Brain pericyte (primary cell): ENCODE measurements at regions not wholly inside any gene's neighbourhood (a gene's known extent, or its start where the extent isn't known, plus 50 kb on each side); places are given as distances from the start of the nearest gene placed in this dataset.

ENCODE experiments used
- DNase-seq: peaks from one replicate; pipeline ENCODE4 v3.0.0-alpha.2; 2012; ENCODE audit warnings: low read depth, low spot score

DNA sequence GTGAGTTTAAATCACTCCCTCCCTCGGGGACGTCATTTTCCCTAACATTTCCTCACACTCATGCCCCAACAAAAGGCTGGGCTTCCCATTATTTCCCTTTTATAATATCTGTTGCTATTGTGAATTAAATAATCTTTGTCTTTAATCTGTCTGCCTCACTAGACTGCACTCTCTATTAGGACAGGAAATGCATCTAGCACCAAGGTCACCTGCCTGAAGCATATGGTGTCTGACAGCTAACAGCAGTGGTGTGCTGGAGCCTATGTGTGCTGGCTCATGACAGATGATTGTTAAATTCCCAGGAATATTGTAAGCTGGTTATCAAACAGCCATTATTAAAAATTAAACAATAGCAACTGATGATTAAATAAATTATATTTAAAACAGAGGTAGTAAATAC lies 237.0 kb upstream of the CEP162 start:
- no peak for DNase-seq

- DNase-seq = no peak
These were observed 235.3 kb upstream of the CEP162 start for GRCh38 chr6:84462698-84463097.

GRCh38 chr6:84461461-84461860 lies 234.0 kb upstream of the CEP162 start:
- no peak for DNase-seq

DNA sequence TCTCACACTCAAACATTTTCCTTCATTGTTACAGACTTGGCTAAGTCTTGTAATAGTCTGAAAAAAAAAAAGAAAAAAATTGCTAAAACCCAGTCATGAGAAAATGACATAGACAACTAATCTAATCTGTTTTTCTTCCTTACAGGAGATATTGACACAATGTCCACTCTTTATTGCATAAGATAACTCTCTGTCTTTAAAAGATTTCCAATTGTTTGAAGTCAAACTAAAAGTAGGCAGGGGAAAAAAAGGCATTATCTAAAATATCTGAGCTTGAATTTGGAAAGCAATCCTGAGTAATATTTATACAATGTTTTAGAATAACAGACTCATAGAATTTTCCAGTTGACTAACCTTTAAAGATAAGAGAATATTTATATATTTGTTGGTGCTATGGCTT lies 233.0 kb upstream of the CEP162 start:
- no peak for DNase-seq

- DNase-seq = no peak
These were observed 232.0 kb upstream of the CEP162 start for GRCh38 chr6:84459401-84459800.

GRCh38 chr6:84458271-84458670 lies 230.8 kb upstream of the CEP162 start:
- no peak for DNase-seq

DNA sequence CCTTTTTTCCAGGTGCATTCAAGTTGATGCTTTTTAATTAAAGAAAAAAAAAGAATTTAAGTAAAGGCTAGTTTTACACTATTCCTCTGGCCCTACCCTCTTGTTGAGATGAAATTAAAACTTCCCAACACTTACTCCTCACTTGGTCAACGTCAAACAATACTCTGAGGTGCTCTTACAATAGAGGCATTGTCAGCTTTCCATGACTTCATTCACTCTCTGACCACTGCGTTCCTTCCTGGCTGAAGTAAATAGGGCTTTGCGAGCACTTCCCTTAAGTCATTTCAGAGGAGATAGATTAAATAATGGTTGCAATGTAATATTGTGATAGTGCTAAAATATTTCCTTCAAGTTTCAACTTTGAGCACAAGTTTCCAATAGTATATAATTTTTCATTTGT lies 229.8 kb upstream of the CEP162 start:
- DNase-seq = no peak

- DNase-seq = no peak
These were observed 229.4 kb upstream of the CEP162 start for GRCh38 chr6:84456803-84457202.

- DNase-seq = no peak
These were observed 228.1 kb upstream of the CEP162 start for GRCh38 chr6:84455511-84456029.

DNA sequence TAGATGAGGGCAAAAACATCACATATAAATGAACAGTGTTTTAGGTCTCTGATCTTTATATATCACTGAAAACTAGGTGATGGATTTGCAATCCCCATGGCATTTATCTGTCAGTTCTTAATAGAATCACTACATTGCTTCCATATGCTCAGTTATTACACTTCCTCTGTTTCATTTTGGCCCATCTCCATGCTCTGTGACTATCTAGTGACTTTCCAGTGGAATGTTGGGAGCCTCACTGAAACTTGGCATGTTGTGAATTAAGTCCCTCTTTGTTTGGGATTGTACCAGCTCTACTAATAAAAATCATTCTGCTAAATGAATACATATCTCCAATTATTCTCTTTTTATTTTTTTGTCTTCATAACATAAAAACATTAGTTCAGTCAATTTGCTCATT lies 226.1 kb upstream of the CEP162 start:
- DNase-seq = no peak

DNA sequence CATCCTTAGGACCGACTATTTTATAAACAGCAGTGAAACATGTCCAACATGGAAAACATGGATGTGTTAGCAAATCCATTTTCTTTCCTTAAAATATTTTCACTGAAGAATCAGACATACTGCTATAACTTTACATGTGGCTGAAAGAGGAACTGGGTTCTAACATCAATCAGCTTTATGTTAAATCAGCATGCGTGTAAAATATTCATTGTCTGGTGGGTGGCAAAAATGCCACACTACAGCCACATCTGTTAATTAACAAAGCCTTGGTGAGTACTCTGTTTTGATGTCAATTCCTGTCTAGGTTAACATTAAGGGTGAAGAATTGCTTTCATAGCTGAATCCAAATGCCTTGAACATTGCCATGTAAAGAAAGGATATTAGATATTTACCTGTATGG lies 222.6 kb upstream of the CEP162 start:
- DNase-seq = no peak

- DNase-seq = no peak
These were observed 221.8 kb upstream of the CEP162 start for GRCh38 chr6:84449220-84449619.

DNA sequence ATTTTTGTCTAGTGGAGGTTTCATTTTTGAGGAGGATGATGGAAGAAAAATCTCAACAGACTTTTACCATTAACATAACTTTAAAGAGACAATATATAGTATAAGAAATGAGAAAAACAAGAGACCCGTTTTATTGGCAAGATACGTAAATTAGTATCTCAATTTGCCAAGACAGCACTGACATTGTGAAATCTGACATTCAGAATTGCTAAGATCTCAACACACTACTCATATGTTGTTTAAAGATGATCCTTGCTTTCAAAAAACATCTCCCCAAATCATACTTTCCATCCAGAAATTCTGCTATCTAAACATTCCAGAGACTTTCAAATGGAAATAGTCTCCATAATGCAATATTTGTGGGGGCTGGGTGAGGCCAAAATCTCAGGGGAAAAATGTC lies 220.9 kb upstream of the CEP162 start:
- DNase-seq = no peak

DNA sequence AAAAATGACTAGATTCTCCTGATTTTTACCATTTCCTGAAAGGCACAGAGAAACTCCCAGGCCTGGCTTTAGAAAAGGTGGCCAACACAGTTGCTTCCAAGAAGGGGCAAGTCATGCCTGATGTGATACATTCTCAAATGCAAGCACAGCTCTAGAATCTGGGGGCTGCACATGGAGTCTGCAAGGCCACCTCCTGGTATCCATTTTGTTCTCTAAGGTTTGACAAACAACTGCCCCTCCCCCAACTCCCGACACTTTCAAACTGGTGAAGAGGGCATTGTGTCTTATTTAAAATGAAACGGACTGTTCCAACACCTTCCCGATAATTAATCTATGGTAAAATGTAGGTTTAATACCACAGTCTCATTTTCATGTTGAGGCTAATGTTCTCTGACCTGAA lies 220.2 kb upstream of the CEP162 start:
- DNase-seq = no peak

DNA sequence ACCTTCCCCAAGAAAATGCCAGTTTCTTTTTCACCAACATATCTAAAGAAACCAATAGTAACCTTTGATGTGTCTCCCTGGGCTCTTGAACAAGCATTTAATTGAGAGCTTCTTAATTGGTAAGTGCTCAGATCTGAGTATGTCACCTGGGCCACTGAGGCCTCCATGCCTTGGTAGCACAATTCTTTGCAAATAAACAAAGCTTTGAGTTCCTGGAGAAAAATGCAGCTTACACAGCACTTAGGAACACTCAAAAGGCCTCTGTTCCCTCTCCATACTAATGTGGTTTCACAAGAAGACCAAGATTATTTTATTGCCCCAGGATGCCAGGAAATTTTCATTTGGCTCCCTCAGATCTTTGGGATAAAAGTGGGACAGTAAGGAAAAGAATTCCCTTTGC lies 217.6 kb upstream of the CEP162 start:
- DNase-seq = no peak

DNA sequence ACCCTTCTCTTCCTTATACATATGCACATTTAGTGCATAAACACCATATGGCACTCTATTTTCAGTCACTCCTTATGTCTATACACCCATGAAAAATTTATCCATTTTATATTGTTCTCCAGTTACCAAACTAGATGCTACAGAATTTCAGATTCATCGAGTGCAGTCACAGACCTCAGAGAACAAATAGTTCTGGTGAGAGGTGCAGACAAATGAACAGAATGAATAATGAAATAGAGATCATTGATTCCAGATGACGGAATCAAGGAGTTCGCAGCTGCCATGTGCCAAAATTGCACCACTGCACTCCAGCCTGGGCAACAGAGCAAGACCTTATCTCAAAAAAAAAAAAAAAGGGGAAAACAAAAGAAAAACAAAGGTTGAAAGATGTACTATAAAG lies 214.8 kb upstream of the CEP162 start:
- no peak for DNase-seq

GRCh38 chr6:84441456-84441855 lies 214.0 kb upstream of the CEP162 start:
- DNase-seq = no peak

DNA sequence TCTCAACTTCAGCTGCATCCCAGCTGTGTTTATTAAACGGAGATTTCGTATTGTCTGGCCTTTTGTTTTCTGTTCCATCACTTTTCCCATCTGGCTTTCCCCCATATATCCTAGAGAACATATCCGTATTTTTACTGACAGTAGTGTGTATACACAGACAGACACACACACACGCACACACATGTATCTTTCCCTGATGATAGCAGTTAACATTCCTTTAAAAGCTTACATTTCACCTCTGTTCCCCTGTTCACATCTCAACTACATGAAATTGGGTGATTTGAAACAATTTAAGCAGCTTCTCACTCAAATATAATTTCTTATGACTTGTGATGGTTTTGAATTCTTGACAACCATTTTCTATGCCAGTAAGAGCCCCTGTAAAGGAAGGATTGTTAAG lies 207.1 kb upstream of the CEP162 start:
- DNase-seq = no peak

- DNase-seq = no peak
These were observed 205.2 kb upstream of the CEP162 start for GRCh38 chr6:84432619-84433018.

DNA sequence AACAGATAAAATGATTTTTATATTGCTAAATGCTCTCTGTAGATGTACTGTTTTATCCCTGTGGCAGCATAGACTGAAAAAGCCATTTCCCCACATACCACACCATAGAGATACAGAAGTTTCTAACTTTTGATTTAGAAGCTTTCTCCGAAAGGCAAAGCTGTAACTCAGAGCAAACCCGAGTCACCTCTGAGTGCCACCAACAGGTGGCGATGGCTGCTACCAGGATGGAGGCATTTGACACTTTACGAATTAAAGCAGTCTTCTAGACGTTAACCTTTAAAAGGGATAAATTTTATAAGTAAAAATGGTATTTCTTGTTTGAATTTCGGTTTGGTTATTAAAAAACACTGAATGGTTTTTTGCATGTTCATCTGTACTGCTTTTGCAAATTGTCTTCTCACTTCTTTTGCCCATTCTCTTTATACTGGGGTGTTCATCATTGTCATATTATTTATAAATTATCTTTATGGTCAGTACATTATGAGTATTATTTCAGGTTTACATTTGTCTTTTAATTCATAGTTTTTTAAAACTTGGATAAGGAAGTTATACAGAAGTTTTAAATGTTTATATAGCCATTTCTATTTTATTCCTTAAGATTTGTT lies 201.0 kb upstream of the CEP162 start:
- DNase-seq = no peak

- DNase-seq = no peak
These were observed 198.7 kb upstream of the CEP162 start for GRCh38 chr6:84425971-84426705.

DNA sequence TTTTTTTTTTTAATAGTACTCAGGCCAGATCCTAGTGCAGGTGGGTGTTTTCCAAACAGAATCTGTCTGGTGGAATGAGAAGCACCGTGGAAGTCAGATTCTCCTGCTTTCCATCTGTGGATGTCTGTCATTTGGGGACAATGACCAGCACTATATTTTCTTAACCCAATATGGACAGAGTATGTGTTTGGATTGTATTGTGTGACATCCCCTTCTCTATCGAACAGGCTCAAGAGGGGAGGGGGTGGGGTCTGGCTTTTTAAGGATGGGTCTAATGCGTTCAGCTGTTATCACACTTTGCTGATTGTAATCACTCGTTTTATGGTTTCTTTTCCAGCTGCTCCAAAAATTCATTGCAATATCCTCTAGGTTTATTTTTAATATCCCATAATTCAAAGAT lies 197.5 kb upstream of the CEP162 start:
- no peak for DNase-seq

- DNase-seq = peak; percentile 84
These were observed 195.0 kb upstream of the CEP162 start for GRCh38 chr6:84422380-84422968.
